HCT116 (cell line): ENCODE measurements at regions not wholly inside any gene's neighbourhood (a gene's known extent, or its start where the extent isn't known, plus 50 kb on each side); places are given as distances from the start of the nearest gene placed in this dataset.

Experiments used
- CEBPB ChIP-seq: IDR thresholded peaks from 2 replicates; pipeline ENCODE4 v1.6.1; 2012; ENCODE audit warnings: low read depth
- CTCF ChIP-seq, 3 experiments: fragments of 200-600 bp in 1 of 3; sonication (generic) in 1 of 3; IDR thresholded peaks in 2 of 3; conservative IDR thresholded peaks in 1 of 3; 2 replicates each; pipeline ENCODE4 v1.5.1; 2012 to 2017; ENCODE audit warnings: low read depth in 2 of 3, low read length in 2 of 3, antibody characterized with exemption in 1 of 3, borderline replicate concordance in 1 of 3, control low read depth in 1 of 3, mild to moderate bottlenecking in 1 of 3, mixed read lengths in 1 of 3, mixed run types in 1 of 3, moderate library complexity in 1 of 3; ENCODE audit not compliant: insufficient read depth in 1 of 3
- EGR1 ChIP-seq: IDR thresholded peaks from 2 replicates; pipeline ENCODE4 v1.6.1; 2012; ENCODE audit warnings: low read depth
- EZH2 ChIP-seq: fragments of 200-600 bp; sonication (generic); IDR thresholded peaks from 2 replicates; pipeline ENCODE4 v1.6.1; 2017; ENCODE audit warnings: antibody characterized with exemption, mixed run types
- MAX ChIP-seq: IDR thresholded peaks from 2 replicates; pipeline ENCODE4 v1.6.1; 2012
- ZNF274 ChIP-seq: fragments of 200-500 bp; sonication (Bioruptor generic); IDR thresholded peaks from 2 replicates; pipeline ENCODE4 v1.6.1; 2014; ENCODE audit warnings: mild to moderate bottlenecking, low read depth, low read length, inconsistent platforms

- no peak for TF ChIP-seq CEBPB
- TF ChIP-seq CTCF (IDR thresholded peaks at IDR 0.05 in 2 of 3, conservative IDR thresholded peaks at IDR 0.05 in 1 of 3; ENCODE audit: borderline replicate concordance in 1 of 3, insufficient read depth in 1 of 3, low read depth in 2 of 3, low read length in 2 of 3): no peak
- TF ChIP-seq MAX: no peak
- no peak for TF ChIP-seq ZNF274
- TF ChIP-seq EZH2: no peak
- TF ChIP-seq EGR1: no peak
These were observed 120.4 kb downstream of the ZFP64 start for GRCh38 chr20:52071136-52071535.
